ENCODE measurements at regions not wholly inside any gene's neighbourhood (a gene's known extent, or its start where the extent isn't known, plus 50 kb on each side); places are given as distances from the start of the nearest gene placed in this dataset.

DNA sequence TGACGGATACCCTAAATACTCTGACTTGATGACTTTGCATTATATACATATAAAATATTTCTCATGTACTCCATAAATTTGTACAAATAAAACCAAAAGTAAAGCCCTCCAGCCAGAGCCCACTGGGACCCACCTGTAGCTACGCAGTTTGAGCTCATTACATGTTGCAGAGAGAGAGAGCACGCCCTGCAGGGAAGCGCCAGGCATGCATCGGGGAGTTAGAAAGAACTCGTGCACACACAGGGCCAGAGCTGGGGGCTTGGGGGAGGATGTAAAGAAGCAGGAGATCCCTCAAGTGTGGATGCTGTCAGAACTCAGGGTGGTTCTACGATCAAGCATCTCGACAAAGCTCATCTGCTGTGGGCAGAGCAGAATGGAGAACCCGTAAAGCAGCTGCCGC, 178.5 kb upstream of the RTL1 start:
- TF ChIP-seq, protein P1, sequence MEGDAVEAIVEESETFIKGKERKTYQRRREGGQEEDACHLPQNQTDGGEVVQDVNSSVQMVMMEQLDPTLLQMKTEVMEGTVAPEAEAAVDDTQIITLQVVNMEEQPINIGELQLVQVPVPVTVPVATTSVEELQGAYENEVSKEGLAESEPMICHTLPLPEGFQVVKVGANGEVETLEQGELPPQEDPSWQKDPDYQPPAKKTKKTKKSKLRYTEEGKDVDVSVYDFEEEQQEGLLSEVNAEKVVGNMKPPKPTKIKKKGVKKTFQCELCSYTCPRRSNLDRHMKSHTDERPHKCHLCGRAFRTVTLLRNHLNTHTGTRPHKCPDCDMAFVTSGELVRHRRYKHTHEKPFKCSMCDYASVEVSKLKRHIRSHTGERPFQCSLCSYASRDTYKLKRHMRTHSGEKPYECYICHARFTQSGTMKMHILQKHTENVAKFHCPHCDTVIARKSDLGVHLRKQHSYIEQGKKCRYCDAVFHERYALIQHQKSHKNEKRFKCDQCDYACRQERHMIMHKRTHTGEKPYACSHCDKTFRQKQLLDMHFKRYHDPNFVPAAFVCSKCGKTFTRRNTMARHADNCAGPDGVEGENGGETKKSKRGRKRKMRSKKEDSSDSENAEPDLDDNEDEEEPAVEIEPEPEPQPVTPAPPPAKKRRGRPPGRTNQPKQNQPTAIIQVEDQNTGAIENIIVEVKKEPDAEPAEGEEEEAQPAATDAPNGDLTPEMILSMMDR (IDR thresholded peaks at IDR 0.05; ENCODE audit: unreplicated experiment) = no peak
- DNase-seq (ENCODE audit: unreplicated experiment) = no peak
- Mint-ChIP-seq H3K4me1 (ENCODE audit: insufficient read depth, unreplicated experiment) (no peaks in the 10 kb centered on the region), H3K9me3 (ENCODE audit: unreplicated experiment) (peaks cover 10% of the 10 kb centered on the region), H3K36me3 (ENCODE audit: insufficient read depth, unreplicated experiment) (no peaks in the 10 kb centered on the region), H3K4me3 (ENCODE audit: unreplicated experiment) (no peak overlapping the region), H3K27me3 (ENCODE audit: insufficient read depth, unreplicated experiment) (no peaks in the 10 kb centered on the region), H3K27ac (ENCODE audit: low read depth, unreplicated experiment) (no peak overlapping the region)
- CTCF ChIA-PET = interaction anchor here (0.7 kb wide), 1 partner anchor 154 kb away, joined by 3 read pairs; no protein-coding TSS in a partner anchor
- intact Hi-C loops (cut with micrococcal nuclease) = no loop called here
- no TSS peak for BruUV-seq (replicated peaks)
- POLR2A ChIA-PET = interaction anchor here (0.6 to 0.7 kb wide), 3 partner anchors 61 to 556 kb away, joined by 3 to 5 read pairs (median 3); no protein-coding TSS in a partner anchor

- no TSS peak for BruUV-seq (replicated peaks)
- no peak overlapping the region for H3K27ac Mint-ChIP-seq (ENCODE audit: low read depth, unreplicated experiment)
- intact Hi-C loops (cut with micrococcal nuclease) = no loop called here
- no peaks in the 10 kb centered on the region for H3K27me3 Mint-ChIP-seq (ENCODE audit: insufficient read depth, unreplicated experiment)
- DNase-seq (ENCODE audit: unreplicated experiment) = no peak
- ChIA-PET POLR2A (interaction anchor here (0.6 to 0.7 kb wide), 2 partner anchors 289 to 556 kb away, joined by 3 to 5 read pairs; no protein-coding TSS in a partner anchor), CTCF (interaction anchor here (0.6 to 0.7 kb wide), 2 partner anchors 142 to 153 kb away, joined by 3 read pairs; no protein-coding TSS in a partner anchor)
- H3K36me3 Mint-ChIP-seq (ENCODE audit: insufficient read depth, unreplicated experiment) = no peaks in the 10 kb centered on the region
- TF ChIP-seq, protein P1 (IDR thresholded peaks at IDR 0.05; ENCODE audit: unreplicated experiment) = no peak
- H3K9me3 Mint-ChIP-seq (ENCODE audit: unreplicated experiment) = peaks cover 10% of the 10 kb centered on the region
- no peak overlapping the region for H3K4me3 Mint-ChIP-seq (ENCODE audit: unreplicated experiment)
- no peaks in the 10 kb centered on the region for H3K4me1 Mint-ChIP-seq (ENCODE audit: insufficient read depth, unreplicated experiment)
Observed at GRCh38 chr14:101082436-101083384, 179.2 kb upstream of the RTL1 start.

DNA sequence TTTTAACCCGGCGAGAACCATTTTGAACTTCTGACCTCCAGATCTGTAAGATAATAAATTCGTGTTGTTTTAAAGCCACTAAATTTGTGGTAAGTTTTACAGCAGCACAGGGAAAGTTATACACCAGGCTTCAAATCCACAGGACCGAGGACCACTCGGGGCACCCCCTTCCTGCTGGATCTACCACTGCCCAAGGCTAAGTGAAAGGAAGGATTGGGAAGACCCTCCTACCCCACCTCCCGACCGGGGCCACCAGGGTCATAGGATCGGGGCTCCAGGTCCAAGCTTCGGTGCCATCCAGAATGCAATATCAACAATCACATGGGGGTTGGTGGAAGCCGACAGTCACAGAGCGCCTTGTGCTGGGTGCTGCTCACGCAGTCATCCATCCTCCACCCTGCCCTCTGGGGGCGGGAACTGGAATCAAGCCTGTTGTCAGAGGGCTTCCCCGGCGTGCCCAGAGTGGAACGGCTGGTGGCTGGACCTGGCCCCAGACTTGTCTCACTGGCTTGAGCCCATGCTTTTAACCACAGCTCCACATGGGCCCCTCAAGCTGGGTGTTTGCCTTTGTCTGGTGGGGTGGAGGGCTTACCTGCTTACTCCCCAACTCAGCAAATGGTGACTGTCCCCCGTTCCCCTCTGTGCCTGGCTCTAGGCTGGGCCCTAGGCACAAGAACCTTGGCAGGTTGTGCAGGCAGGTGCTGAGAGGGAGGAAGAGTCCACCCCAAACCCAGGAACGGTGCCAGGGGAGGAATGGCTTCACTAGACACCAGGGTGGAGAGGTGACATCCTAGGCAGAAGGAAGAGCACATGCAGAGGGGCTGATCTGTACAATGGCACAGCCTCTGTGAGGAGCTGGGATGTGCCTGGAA, 180.3 kb upstream of the RTL1 start:
- H3K4me1 Mint-ChIP-seq (ENCODE audit: insufficient read depth, unreplicated experiment) = no peaks in the 10 kb centered on the region
- H3K9me3 Mint-ChIP-seq (ENCODE audit: unreplicated experiment) = peaks cover 10% of the 10 kb centered on the region
- CTCF ChIA-PET = interaction anchor here (0.6 kb wide), 1 partner anchor 141 kb away, joined by 3 read pairs; no protein-coding TSS in a partner anchor
- intact Hi-C loops (cut with micrococcal nuclease) = no loop called here
- H3K27ac Mint-ChIP-seq (ENCODE audit: low read depth, unreplicated experiment) = no peak overlapping the region
- H3K4me3 Mint-ChIP-seq (ENCODE audit: unreplicated experiment) = no peak overlapping the region
- peak; percentile 30 for DNase-seq (ENCODE audit: unreplicated experiment)
- POLR2A ChIA-PET = interaction anchor here (0.6 kb wide), 1 partner anchor 9 kb away, joined by 3 read pairs; no protein-coding TSS in a partner anchor
- no peaks in the 10 kb centered on the region for H3K27me3 Mint-ChIP-seq (ENCODE audit: insufficient read depth, unreplicated experiment)
- no TSS peak for BruUV-seq (replicated peaks)
- TF ChIP-seq, protein P1 (IDR thresholded peaks at IDR 0.05; ENCODE audit: unreplicated experiment) = no peak
- no peaks in the 10 kb centered on the region for H3K36me3 Mint-ChIP-seq (ENCODE audit: insufficient read depth, unreplicated experiment)
